Memory B cell (primary cell): ENCODE measurements at regions not wholly inside any gene's neighbourhood (a gene's known extent, or its start where the extent isn't known, plus 50 kb on each side); places are given as distances from the start of the nearest gene placed in this dataset.
"Not testable (repeated sequence)": the region's sequence is repeated elsewhere in the genome, so short reads cannot be mapped to it uniquely, and the experiment has no call there.

ENCODE experiments used
- ATAC-seq: fragments of 150-1000 bp; cut with Tn5 transposase; 2 replicates; pipeline ENCODE4 v1.10.0; 2021; ENCODE audit warnings: low read depth, mild to moderate bottlenecking, moderate library complexity
- DNase-seq, 2 donors: peaks; one replicate each; pipeline ENCODE4 v3.0.0; 2022; ENCODE audit warnings: low spot score in 2 of 2
- H3K27ac Mint-ChIP-seq: one replicate; pipeline ENCODE4 v1.8.0; 2022; ENCODE audit warnings: mild to moderate bottlenecking, moderate library complexity, mixed read lengths
- H3K27me3 Mint-ChIP-seq: one replicate; pipeline ENCODE4 v1.8.0; 2022; ENCODE audit warnings: mixed read lengths
- H3K36me3 Mint-ChIP-seq: one replicate; pipeline ENCODE4 v1.8.0; 2022; ENCODE audit warnings: mild to moderate bottlenecking, mixed read lengths
- H3K4me1 Mint-ChIP-seq: one replicate; pipeline ENCODE4 v1.8.0; 2022; ENCODE audit warnings: mixed read lengths
- H3K4me3 Mint-ChIP-seq: one replicate; pipeline ENCODE4 v1.8.0; 2022; ENCODE audit warnings: mild to moderate bottlenecking, moderate library complexity, mixed read lengths
- H3K9me3 Mint-ChIP-seq: one replicate; pipeline ENCODE4 v1.8.0; 2022; ENCODE audit warnings: mixed read lengths

DNA sequence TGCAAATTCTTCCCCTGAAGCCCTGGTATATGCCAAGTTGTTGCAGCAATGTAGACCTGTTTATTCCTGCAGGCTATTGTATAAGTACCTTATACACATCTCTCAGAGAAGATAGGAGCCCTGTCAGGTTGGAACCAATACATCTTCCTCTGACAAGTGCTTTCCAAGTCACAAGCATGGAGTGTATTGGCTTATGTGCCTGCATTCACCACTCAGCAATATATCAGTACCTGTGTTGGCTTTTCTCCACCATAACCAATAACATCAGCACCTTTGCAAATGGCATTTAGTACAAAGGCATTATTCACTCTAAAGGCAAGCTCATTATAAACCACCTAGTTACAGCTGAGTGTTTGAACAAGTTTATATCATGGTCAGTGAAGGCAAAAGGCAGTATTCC is 611.7 kb upstream of the CNTN5 start:
- no peaks in the 10 kb centered on the region for H3K4me1 Mint-ChIP-seq
- peaks cover 3% of the 10 kb centered on the region for H3K9me3 Mint-ChIP-seq
- no peak for ATAC-seq
- H3K4me3 Mint-ChIP-seq = no peak overlapping the region
- H3K27ac Mint-ChIP-seq = no peak overlapping the region
- no peaks in the 10 kb centered on the region for H3K36me3 Mint-ChIP-seq
- H3K27me3 Mint-ChIP-seq = no peaks in the 10 kb centered on the region
- DNase-seq = no peak

DNA sequence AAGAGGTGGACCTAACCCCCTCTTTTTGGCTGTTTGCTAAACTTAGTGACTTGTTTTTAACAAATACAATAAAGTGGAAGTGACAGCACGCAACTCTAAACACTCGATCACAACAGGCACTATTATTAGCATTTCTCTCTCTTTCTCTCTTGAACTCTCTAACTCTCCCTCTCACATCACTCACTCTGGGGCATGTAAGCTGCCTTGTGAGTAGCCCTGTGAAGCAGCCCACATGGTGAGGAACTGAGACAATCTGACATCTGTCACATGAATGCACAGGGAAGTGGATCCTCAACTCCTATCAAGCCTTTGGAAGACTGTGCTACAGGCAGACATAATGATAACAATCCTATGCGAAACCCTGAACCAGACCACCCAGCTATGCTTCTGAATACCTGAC is 609.0 kb upstream of the CNTN5 start:
- DNase-seq = no peak
- Mint-ChIP-seq H3K4me1 (no peaks in the 10 kb centered on the region), H3K9me3 (peaks cover 3% of the 10 kb centered on the region), H3K36me3 (no peaks in the 10 kb centered on the region), H3K27me3 (no peaks in the 10 kb centered on the region), H3K27ac (no peak overlapping the region), H3K4me3 (no peak overlapping the region)
- ATAC-seq = no peak

DNA sequence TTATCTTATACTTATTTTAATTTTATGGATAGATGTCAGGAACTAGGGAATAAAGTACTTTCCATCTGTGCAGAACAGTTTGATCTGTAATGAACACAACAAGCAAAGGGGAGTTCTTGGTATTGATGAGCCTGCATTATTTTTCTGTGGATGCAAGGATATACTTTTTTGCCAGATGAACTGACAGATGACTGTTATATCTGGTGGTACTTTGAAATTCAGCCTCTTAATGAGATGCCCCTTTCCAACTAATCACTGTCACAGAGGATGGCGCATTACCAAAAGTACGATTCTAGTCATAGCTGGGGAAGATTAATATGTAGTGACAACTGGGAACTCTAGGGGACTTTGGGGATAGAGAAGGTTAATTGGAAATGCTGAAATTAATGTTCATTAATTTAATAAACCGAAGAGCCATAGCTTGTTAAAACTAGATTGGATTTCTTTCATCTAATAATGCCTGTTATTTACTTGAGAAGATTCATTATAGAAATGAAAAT is 603.4 kb upstream of the CNTN5 start:
- Mint-ChIP-seq H3K9me3 (peaks cover 9% of the 10 kb centered on the region), H3K4me3 (no peak overlapping the region), H3K4me1 (peaks cover 3% of the 10 kb centered on the region), H3K36me3 (no peaks in the 10 kb centered on the region), H3K27me3 (no peaks in the 10 kb centered on the region), H3K27ac (no peak overlapping the region)
- no peak for DNase-seq
- ATAC-seq = no peak

DNA sequence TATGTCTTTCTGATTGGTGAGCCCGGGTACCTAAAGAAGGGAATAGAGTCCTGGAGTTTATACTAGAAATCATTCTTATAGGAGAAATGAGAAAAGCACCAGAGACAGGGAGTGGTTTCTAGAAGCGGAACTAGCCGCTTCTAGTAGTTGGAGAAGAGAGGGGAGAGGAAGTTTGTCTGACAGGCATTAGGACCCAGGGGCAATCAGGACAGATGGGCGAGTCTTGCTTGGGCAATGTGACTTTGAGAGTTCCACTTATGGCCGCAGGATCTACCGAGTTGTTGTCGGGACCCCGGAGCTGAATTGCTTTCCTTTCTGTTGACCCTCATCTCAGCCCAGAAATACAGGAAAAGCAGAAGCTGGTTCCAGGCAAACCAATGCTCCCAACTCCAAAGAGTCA is 596.8 kb upstream of the CNTN5 start:
- Mint-ChIP-seq H3K27me3 (no peaks in the 10 kb centered on the region), H3K4me3 (no peak overlapping the region), H3K27ac (no peak overlapping the region), H3K9me3 (peaks cover 13% of the 10 kb centered on the region), H3K4me1 (peaks cover 3% of the 10 kb centered on the region), H3K36me3 (no peaks in the 10 kb centered on the region)
- DNase-seq (no peak), ATAC-seq (no peak)

DNA sequence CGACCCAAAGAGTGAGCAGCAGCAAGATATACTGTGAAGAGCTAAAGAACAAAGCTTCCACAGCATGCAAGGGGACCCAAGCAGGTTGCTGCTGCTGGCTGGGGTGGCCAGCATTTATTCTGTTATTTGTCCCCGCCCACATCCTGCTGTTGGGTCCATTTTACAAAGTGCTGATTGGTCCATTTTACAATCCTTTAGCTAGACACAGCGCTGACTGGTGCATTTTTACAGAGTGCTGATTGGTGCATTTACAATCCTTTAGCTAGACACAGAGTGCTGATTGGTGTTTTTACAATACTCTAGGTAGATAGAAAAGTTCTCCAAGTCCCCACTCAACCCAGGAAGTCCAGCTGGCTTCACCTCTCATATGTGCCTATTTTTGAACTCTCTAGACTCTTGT is 596.0 kb upstream of the CNTN5 start:
- not testable (repeated sequence) for ATAC-seq, H3K4me1 Mint-ChIP-seq, H3K27ac Mint-ChIP-seq, H3K27me3 Mint-ChIP-seq, H3K4me3 Mint-ChIP-seq, H3K36me3 Mint-ChIP-seq, DNase-seq
- H3K9me3 Mint-ChIP-seq = peaks cover 19% of the 10 kb centered on the region

DNA sequence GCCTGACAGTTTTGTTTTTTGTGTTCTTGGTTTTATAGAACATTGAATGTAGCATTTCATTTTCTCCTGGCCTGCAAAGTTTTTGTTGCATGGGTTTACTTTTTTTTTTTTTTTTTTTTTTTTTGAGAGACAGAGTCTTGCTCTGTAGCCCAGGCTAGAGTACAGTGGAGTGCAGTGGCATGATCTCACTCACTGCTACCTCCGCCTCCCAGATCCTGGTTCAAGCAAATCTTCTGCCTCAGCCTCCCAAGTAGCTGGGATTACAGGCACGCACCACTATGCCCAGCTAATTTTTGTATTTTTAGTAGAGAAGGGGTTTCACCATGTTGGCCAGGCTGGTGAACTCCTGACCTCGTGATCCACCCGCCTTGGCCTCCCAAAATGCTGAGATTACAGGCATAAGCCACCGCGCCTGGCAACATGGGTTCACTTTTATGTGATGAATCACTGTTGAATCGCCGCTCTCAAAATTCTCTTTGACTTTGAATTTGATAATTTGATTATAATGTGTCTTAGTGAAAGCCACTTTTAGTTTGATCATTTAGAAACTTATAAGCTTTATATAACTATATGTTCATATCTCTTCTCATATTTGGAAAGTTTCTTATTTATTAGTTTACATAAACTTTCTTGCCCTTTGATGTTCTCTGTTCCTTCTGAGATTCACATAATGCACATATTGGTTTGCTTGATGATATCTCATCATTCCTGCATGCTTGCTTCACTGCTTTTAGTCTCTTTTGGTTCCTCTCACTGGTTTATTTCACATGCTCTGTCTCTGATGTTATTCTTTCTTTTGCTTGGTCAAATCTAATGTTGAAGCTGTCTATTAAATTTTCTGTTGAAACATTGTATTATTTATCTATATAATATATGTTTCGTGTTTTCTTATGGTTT is 589.0 kb upstream of the CNTN5 start:
- H3K27ac Mint-ChIP-seq = no peak overlapping the region
- ATAC-seq (no peak), DNase-seq (no peak)
- H3K4me3 Mint-ChIP-seq = no peak overlapping the region
- no peaks in the 10 kb centered on the region for H3K36me3 Mint-ChIP-seq
- peaks cover 13% of the 10 kb centered on the region for H3K9me3 Mint-ChIP-seq
- no peaks in the 10 kb centered on the region for H3K4me1 Mint-ChIP-seq
- H3K27me3 Mint-ChIP-seq = no peaks in the 10 kb centered on the region

DNA sequence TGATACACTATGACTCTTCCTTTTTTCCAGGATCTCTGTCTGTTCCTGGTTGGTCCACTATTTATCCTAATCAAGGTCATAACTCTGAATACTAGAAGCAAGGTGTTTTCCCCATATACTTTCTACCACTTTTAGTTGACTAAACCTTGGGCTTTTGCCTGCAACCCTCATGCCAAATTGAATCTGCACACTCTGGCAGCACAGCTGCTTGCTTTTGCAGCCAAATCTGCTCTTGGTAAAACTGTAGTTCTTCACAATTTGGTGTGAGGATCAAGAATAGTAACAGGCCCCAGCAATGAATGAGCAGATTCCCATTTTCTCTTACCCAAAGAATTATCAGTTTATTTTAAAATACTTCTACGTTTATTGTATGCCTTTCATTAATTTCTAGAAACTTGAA is 586.5 kb upstream of the CNTN5 start:
- Mint-ChIP-seq H3K27me3 (no peaks in the 10 kb centered on the region), H3K9me3 (peaks cover 10% of the 10 kb centered on the region), H3K27ac (no peak overlapping the region), H3K36me3 (no peaks in the 10 kb centered on the region), H3K4me3 (no peak overlapping the region), H3K4me1 (no peaks in the 10 kb centered on the region)
- ATAC-seq (no peak), DNase-seq (no peak)

DNA sequence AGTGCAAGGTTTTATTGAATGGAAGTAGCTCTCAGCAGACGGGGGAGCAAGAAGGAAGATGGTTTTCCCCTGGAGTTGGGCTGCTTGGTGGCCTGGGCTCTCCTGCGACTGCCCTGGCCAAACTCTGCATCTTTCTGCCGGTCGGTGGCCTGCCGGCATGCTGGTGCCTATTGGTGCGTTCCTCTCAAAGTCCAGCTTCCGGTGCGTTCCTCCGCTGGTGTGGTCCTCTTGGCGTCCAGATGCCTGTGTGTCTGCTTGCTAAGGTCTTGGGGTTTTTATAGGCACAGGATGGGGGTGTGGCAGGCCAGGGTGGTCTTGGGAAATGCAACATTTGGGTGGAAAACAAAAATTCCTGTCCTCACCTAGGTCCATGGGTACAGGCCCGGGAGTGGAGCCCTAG is 567.4 kb upstream of the CNTN5 start:
- no peak for ATAC-seq
- no peak for DNase-seq
- Mint-ChIP-seq H3K27me3 (no peaks in the 10 kb centered on the region), H3K9me3 (no peaks in the 10 kb centered on the region), H3K4me1 (no peaks in the 10 kb centered on the region), H3K36me3 (no peaks in the 10 kb centered on the region), H3K27ac (no peak overlapping the region), H3K4me3 (no peak overlapping the region)

DNA sequence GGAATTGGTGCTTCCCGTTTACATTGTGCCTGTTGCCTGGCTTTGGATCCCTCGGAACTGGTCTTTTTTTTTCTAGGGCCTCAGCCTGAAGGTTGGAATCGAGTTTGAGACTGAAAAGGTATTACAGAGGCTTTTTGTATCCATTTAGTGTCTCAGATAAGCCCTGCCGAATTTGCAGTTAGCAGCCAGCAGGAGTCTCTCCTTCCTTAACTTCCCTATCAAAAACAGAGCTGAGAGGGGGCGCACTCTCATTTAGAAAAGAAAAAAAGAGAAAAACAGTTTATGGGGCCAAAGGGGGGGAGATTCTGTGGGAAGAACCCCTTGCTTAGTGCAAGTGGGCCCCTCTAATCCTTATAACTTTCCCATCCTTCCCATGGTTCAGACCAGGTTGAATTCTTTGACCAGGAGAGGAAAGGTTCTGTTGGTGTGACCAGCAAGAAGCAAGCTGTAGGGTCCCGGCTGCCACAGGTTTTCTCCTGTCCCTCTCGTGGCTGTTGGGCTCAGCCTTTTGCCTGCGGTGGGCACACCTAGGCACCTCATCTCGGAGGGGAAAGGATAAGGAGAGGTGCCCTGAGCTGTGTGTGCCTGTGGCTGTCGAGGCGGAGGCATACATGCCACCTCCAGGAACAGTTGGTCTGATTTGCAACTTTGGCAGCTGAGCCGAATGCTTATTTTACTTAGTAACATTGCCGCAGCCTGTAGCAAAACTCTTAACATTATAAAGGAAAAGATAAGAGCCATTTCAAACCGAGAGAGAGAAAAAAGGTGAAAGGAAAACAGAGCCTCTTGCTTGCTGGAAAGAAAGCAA is 565.0 kb upstream of the CNTN5 start:
- Mint-ChIP-seq H3K27ac (no peak overlapping the region), H3K27me3 (no peaks in the 10 kb centered on the region), H3K36me3 (no peaks in the 10 kb centered on the region), H3K4me1 (no peaks in the 10 kb centered on the region), H3K4me3 (no peak overlapping the region), H3K9me3 (peaks cover 2% of the 10 kb centered on the region)
- DNase-seq (no peak), ATAC-seq (no peak)

DNA sequence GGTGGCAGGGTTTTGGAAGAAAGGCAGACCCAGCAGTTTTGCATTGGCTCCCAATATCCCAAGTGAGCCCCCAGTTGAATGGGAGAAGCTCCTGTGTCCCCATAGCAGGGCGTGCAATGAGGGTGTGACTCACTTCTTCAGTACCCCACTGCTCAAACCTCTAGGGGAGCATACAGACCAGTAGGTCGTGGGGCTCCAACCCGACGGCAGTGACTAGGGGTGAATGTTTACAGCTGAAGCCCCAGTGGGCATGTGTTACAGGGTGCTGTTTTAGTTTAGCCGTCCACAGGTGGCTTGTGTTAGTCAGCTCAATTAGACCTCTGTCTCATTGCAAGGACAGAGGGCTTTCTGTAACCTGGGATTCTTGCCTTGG is 564.5 kb upstream of the CNTN5 start:
- Mint-ChIP-seq H3K4me1 (no peaks in the 10 kb centered on the region), H3K36me3 (no peaks in the 10 kb centered on the region), H3K9me3 (peaks cover 2% of the 10 kb centered on the region), H3K4me3 (no peak overlapping the region), H3K27ac (no peak overlapping the region), H3K27me3 (no peaks in the 10 kb centered on the region)
- DNase-seq (no peak), ATAC-seq (no peak)

DNA sequence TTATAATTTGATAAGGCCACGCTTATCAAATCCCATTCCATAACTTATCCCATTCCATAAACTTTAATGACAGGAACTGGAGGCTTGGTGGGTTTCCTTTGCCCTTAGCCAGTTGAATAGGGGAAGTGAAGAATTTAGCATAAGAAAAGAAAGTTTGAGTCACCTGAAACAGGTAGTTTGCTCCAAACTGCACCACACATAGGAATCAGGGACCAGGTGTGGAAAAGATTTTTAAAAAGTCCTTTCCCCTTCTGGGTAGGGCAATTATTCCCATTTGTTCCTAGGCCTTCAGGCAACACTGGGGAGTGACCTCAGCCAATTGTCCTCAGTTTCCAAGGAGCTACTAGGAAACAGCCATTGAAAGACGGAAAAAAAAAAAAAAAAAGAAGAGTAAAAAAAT is 525.7 kb upstream of the CNTN5 start:
- Mint-ChIP-seq H3K27me3 (no peaks in the 10 kb centered on the region), H3K4me1 (no peaks in the 10 kb centered on the region), H3K4me3 (no peak overlapping the region), H3K36me3 (no peaks in the 10 kb centered on the region), H3K9me3 (peaks cover 3% of the 10 kb centered on the region), H3K27ac (no peak overlapping the region)
- ATAC-seq (no peak), DNase-seq (no peak)

DNA sequence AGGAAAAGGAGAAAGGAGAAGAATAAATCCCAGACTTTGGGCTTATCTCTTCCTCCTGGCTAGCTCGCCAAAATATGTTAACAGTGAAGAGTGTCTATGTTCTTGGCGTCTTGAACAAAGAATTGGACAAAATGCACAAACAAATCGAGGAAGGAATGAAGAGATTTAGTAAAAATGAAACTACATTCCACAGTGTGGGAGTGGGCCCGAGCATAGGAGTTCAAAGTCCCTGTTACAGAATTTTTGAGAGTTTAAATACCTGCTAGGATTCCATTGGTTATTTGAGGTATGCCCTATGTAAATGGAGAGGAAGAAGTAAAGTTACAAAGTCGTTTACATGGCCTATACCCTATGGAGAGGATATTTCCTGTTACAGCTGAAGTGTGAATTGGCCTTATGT is 525.1 kb upstream of the CNTN5 start:
- no peak overlapping the region for H3K4me3 Mint-ChIP-seq
- peaks cover 3% of the 10 kb centered on the region for H3K9me3 Mint-ChIP-seq
- no peak overlapping the region for H3K27ac Mint-ChIP-seq
- H3K27me3 Mint-ChIP-seq = no peaks in the 10 kb centered on the region
- H3K4me1 Mint-ChIP-seq = no peaks in the 10 kb centered on the region
- ATAC-seq (no peak), DNase-seq (no peak)
- H3K36me3 Mint-ChIP-seq = no peaks in the 10 kb centered on the region

DNA sequence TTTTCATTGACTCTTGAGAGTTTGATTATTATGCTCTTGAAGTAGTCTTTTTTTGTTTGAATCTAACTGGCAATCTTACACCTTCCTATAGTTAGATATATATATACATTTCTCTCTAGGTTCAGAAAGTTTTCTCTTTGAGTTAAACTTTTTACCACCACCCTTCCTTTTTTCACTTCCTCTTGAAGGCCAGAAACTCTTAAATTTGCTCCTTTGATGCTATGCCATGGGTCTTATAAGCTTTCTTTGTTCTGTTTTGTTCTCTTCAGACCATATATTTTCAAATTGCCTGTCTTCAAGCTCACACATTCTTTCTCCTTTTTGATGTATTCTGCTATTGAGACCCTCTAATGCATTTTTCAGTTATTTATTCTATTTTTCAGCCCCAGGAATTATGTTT is 513.5 kb upstream of the CNTN5 start:
- no peaks in the 10 kb centered on the region for H3K4me1 Mint-ChIP-seq
- H3K27ac Mint-ChIP-seq = no peak overlapping the region
- no peak overlapping the region for H3K4me3 Mint-ChIP-seq
- ATAC-seq (no peak), DNase-seq (no peak)
- no peaks in the 10 kb centered on the region for H3K27me3 Mint-ChIP-seq
- H3K9me3 Mint-ChIP-seq = peaks cover 16% of the 10 kb centered on the region
- H3K36me3 Mint-ChIP-seq = no peaks in the 10 kb centered on the region

DNA sequence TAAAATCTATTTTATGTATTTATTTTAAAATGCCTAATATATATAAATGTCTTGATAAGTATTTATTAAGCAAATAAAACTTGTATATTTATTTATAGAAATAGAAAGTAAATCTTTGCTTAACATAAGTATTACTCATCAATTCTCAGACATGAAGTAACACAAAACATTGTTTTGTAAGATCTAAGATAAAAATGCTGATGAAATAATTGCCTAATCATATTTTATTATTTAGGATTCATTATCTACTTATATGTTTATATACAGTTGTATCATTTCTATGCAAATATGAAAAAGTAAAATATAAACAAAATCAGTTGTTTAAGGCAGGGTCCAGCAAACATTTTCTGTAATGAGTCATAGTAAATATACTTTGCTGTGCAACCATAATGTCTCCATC is 507.8 kb upstream of the CNTN5 start:
- no peaks in the 10 kb centered on the region for H3K4me1 Mint-ChIP-seq
- H3K27ac Mint-ChIP-seq = no peak overlapping the region
- DNase-seq = no peak

More for the DNA sequence above, 507.8 kb upstream of the CNTN5 start:
- H3K9me3 Mint-ChIP-seq = peaks cover 9% of the 10 kb centered on the region
- no peak for ATAC-seq
- H3K4me3 Mint-ChIP-seq = no peak overlapping the region
- H3K27me3 Mint-ChIP-seq = no peaks in the 10 kb centered on the region
- no peaks in the 10 kb centered on the region for H3K36me3 Mint-ChIP-seq
